22Rv1 (cell line): ENCODE measurements at regions not wholly inside any gene's neighbourhood (a gene's known extent, or its start where the extent isn't known, plus 50 kb on each side); places are given as distances from the start of the nearest gene placed in this dataset.

Experiments used
- H3K27ac ChIP-seq: fragments of 450-650 bp; 2 replicates; pipeline ENCODE4 v1.5.1; 2017
- ZFX ChIP-seq: fragments of 450-650 bp; IDR thresholded peaks from 2 replicates; pipeline ENCODE4 v1.6.1; 2017; ENCODE audit warnings: antibody characterized with exemption, borderline replicate concordance
- TF ChIP-seq, protein P1 (sequence below): fragments of 450-650 bp; IDR thresholded peaks from 2 replicates; pipeline ENCODE4 v1.5.1; 2017; ENCODE audit warnings: mild to moderate bottlenecking

- no peak overlapping the region for H3K27ac ChIP-seq
- TF ChIP-seq ZFX: no peak
- TF ChIP-seq, protein P1, sequence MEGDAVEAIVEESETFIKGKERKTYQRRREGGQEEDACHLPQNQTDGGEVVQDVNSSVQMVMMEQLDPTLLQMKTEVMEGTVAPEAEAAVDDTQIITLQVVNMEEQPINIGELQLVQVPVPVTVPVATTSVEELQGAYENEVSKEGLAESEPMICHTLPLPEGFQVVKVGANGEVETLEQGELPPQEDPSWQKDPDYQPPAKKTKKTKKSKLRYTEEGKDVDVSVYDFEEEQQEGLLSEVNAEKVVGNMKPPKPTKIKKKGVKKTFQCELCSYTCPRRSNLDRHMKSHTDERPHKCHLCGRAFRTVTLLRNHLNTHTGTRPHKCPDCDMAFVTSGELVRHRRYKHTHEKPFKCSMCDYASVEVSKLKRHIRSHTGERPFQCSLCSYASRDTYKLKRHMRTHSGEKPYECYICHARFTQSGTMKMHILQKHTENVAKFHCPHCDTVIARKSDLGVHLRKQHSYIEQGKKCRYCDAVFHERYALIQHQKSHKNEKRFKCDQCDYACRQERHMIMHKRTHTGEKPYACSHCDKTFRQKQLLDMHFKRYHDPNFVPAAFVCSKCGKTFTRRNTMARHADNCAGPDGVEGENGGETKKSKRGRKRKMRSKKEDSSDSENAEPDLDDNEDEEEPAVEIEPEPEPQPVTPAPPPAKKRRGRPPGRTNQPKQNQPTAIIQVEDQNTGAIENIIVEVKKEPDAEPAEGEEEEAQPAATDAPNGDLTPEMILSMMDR: no peak
Observed at GRCh38 chr2:8197101-8197500, 484.8 kb upstream of the ID2 start.

DNA sequence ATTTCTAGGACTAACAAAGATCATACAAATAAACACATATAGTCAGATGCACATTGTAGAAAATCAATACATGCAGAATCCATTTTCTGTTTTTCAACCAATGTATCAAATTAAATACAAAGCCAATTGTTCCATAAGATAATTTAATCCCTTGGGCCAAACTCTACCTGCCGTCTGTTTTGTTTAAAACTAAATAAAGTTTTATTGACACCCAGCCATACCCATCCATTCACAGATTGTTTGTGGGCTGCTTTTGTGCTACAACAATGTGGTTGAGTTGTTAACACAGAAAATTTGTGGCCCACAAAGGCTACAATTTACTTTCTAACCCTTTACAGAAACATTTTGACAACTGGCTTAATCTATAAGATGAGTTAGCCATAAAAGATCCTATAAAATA, 484.0 kb upstream of the ID2 start:
- TF ChIP-seq, protein P1: no peak
- no peak for TF ChIP-seq ZFX
- H3K27ac ChIP-seq: no peak overlapping the region

GRCh38 chr2:8198766-8199382, 483.0 kb upstream of the ID2 start:
- TF ChIP-seq, protein P1: no peak
- no peak for TF ChIP-seq ZFX

GRCh38 chr2:8202132-8202531, 479.7 kb upstream of the ID2 start:
- H3K27ac ChIP-seq: no peak overlapping the region
- TF ChIP-seq, protein P1: no peak
- no peak for TF ChIP-seq ZFX

More at GRCh38 chr2:8198766-8199382, 483.0 kb upstream of the ID2 start:
- no peak overlapping the region for H3K27ac ChIP-seq

DNA sequence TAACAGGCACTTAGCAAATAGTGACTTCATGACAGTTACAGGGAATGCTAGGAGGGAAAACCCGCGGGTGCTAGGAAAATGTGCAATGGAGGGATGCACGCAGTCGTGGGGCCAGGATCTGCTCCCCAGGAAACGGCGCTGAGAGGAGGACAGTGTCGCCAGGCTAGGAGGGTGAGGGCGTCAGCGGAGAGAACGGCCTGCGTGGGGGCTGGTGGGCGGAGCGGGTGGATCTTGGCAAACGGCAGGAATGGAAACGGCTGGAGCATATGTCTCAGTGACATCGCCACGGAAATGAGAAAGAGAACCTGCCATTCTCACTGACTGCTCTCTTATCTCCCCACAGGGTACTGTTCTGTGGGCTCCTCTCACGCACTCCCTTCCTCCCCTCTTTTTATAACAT, 478.5 kb upstream of the ID2 start:
- no peak for TF ChIP-seq ZFX
- TF ChIP-seq, protein P1: no peak
- no peak overlapping the region for H3K27ac ChIP-seq

DNA sequence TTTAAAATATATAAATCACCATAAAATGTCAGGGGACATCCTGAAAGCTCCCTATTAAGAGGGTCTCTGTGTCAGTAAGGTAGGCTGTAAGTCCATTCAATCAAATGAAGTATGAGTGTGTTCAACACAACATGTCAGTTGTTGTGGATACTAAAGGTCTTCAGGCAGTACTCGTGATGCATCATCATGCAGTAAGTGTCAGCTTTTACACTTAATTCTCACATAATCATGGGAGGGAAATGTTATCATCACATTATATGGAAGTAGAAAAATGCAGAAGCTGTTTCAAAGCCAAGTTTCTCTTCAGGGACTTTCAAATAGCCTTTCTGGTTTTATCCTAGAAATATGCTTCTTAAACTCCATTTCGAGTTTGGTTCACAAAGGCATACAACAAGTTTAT, 477.1 kb upstream of the ID2 start:
- H3K27ac ChIP-seq: no peak overlapping the region
- TF ChIP-seq, protein P1: no peak
- TF ChIP-seq ZFX: no peak

GRCh38 chr2:8209494-8209893, 472.4 kb upstream of the ID2 start:
- no peak for TF ChIP-seq ZFX
- TF ChIP-seq, protein P1: no peak

More at GRCh38 chr2:8209494-8209893, 472.4 kb upstream of the ID2 start:
- no peak overlapping the region for H3K27ac ChIP-seq
